SK-N-SH (cell line): ENCODE measurements at regions not wholly inside any gene's neighbourhood (a gene's known extent, or its start where the extent isn't known, plus 50 kb on each side); places are given as distances from the start of the nearest gene placed in this dataset.

ENCODE experiments used
- CTCF ChIA-PET: fragments of 300-600, 350-600 bp; formaldehyde crosslinking; extraction: SDS; loops from one replicate; lab custom pipeline; 2021; lab: Yijun Ruan, JAX
- POLR2A ChIA-PET: fragments of 350-600 bp; sonication (Branson Sonifier 250); formaldehyde crosslinking; extraction: SDS; loops from one replicate; lab custom pipeline; 2020; ENCODE audit warnings: antibody characterized with exemption, inconsistent platforms; lab: Yijun Ruan, JAX
- DNase-seq: peaks from one replicate; pipeline ENCODE4 v3.0.0; 2012
- H2AFZ ChIP-seq: fragments of 200-600 bp; sonication (generic); 2 replicates; pipeline ENCODE4 v1.8.1; 2016; ENCODE audit warnings: antibody characterized with exemption, mild to moderate bottlenecking, low read depth
- H3F3A ChIP-seq: fragments of 200-600 bp; sonication (generic); replicated peaks from 2 replicates; pipeline ENCODE3; 2016; ENCODE audit warnings: antibody characterized with exemption, mild to moderate bottlenecking; ENCODE audit not compliant: insufficient read depth
- H3K27ac ChIP-seq, 2 experiments: fragments of 200-500 bp in 1 of 2; fragments of 200-600 bp in 1 of 2; sonication (Bioruptor generic) in 1 of 2; sonication (generic), shearing (Covaris generic) in 1 of 2; 2 replicates each; pipeline versions ENCODE4 v1.5.1 to v1.6.1; 2014 to 2016; ENCODE audit warnings: low read depth in 2 of 2, inconsistent platforms in 1 of 2, low read length in 1 of 2, mild to moderate bottlenecking in 1 of 2, mixed read lengths in 1 of 2
- H3K27me3 ChIP-seq: fragments of 200-600 bp; sonication (generic), shearing (Covaris generic); 2 replicates; pipeline ENCODE4 v1.6.1; 2016; ENCODE audit warnings: mixed run types; ENCODE audit not compliant: insufficient read depth
- H3K36me3 ChIP-seq, 2 experiments: fragments of 200-500 bp in 1 of 2; fragments of 200-600 bp in 1 of 2; sonication (Bioruptor generic) in 1 of 2; sonication (generic) in 1 of 2; replicated peaks in 1 of 2; 2 replicates each; pipeline versions ENCODE3 to v1.5.1; 2014 to 2016; ENCODE audit warnings: low read length in 1 of 2, mild to moderate bottlenecking in 1 of 2; ENCODE audit not compliant: insufficient read depth in 2 of 2, control insufficient read depth in 1 of 2
- H3K4me1 ChIP-seq, 2 experiments: fragments of 200-500 bp in 1 of 2; fragments of 200-600 bp in 1 of 2; sonication (Bioruptor generic) in 1 of 2; sonication (generic), shearing (Covaris generic) in 1 of 2; 2 replicates each; pipeline versions ENCODE4 v1.5.1 to v1.6.1; 2014 to 2016; ENCODE audit warnings: low read depth in 1 of 2, low read length in 1 of 2, mixed run types in 1 of 2; ENCODE audit not compliant: insufficient read depth in 2 of 2, control insufficient read depth in 1 of 2
- H3K4me2 ChIP-seq: fragments of 200-600 bp; sonication (generic), shearing (Covaris generic); 2 replicates; pipeline ENCODE4 v1.6.1; 2017; ENCODE audit warnings: mixed run types
- H3K4me3 ChIP-seq, 2 experiments: fragments of 200-500 bp in 1 of 2; fragments of 200-600 bp in 1 of 2; sonication (Bioruptor generic) in 1 of 2; sonication (generic), shearing (Covaris generic) in 1 of 2; 2 replicates each; pipeline versions ENCODE4 v1.5.1 to v1.8.1; 2014 to 2016; ENCODE audit warnings: low read depth in 2 of 2, inconsistent platforms in 1 of 2, low read length in 1 of 2, mild to moderate bottlenecking in 1 of 2, mixed read lengths in 1 of 2, moderate library complexity in 1 of 2
- H3K79me2 ChIP-seq: fragments of 200-600 bp; sonication (generic); 2 replicates; pipeline ENCODE4 v1.8.1; 2017; ENCODE audit warnings: mild to moderate bottlenecking; ENCODE audit not compliant: insufficient read depth
- H3K9ac ChIP-seq: fragments of 200-600 bp; sonication (generic); 2 replicates; pipeline ENCODE4 v1.6.1; 2017; ENCODE audit warnings: mixed run types
- H3K9me2 ChIP-seq: fragments of 200-600 bp; sonication (generic); 2 replicates; pipeline ENCODE4 v1.6.1; 2017; ENCODE audit warnings: mixed run types
- H3K9me3 ChIP-seq: fragments of 200-600 bp; sonication (generic); 2 replicates; pipeline ENCODE4 v1.6.1; 2017; ENCODE audit warnings: mixed run types, mild to moderate bottlenecking, moderate library complexity
- H4K20me1 ChIP-seq: fragments of 200-600 bp; sonication (generic); 2 replicates; pipeline ENCODE4 v1.6.1; 2017; ENCODE audit warnings: mild to moderate bottlenecking, mixed run types; ENCODE audit not compliant: insufficient read depth
- CHD2 ChIP-seq: fragments of 150-350 bp; IDR thresholded peaks from 2 replicates; pipeline ENCODE4 v1.6.1; 2018; ENCODE audit warnings: low read length; ENCODE audit not compliant: partially characterized antibody
- EZH2phosphoT487 ChIP-seq: fragments of 200-600 bp; sonication (generic); IDR thresholded peaks from 2 replicates; pipeline ENCODE4 v1.6.1; 2017; ENCODE audit warnings: low read depth, mixed run types, mild to moderate bottlenecking, antibody characterized with exemption, moderate library complexity, borderline replicate concordance
- FOSL2 ChIP-seq: IDR thresholded peaks from 2 replicates; pipeline ENCODE4 v1.4.0; 2012; ENCODE audit warnings: low read depth, mild to moderate bottlenecking, moderate library complexity, borderline replicate concordance
- FOXJ3 ChIP-seq: sonication (generic); formaldehyde crosslinking; IDR thresholded peaks from 2 replicates; pipeline ENCODE4 v1.5.1; 2020; ENCODE audit warnings: mild to moderate bottlenecking, missing genetic modification reagents
- FOXM1 ChIP-seq: IDR thresholded peaks from 2 replicates; pipeline ENCODE4 v1.4.0; 2012; ENCODE audit warnings: low read depth, mild to moderate bottlenecking
- GABPA ChIP-seq: IDR thresholded peaks from 2 replicates; pipeline ENCODE4 v1.4.0; 2012; ENCODE audit warnings: low read depth, mild to moderate bottlenecking
- GATA2 ChIP-seq: sonication (generic); formaldehyde crosslinking; IDR thresholded peaks from 2 replicates; pipeline ENCODE4 v1.5.0; 2020; ENCODE audit warnings: mild to moderate bottlenecking, missing genetic modification reagents
- MEF2A ChIP-seq: IDR thresholded peaks from 2 replicates; pipeline ENCODE4 v1.4.0; 2012; ENCODE audit warnings: low read depth, borderline replicate concordance
- MXI1 ChIP-seq: IDR thresholded peaks from 2 replicates; pipeline ENCODE4 v1.6.1; 2012; ENCODE audit warnings: mild to moderate bottlenecking, low read depth, low read length, improper control_type of control experiment
- NRF1 ChIP-seq: IDR thresholded peaks from 2 replicates; pipeline ENCODE4 v1.6.1; 2012; ENCODE audit warnings: low read depth, mild to moderate bottlenecking, low read length
- POLR2AphosphoS5 ChIP-seq: IDR thresholded peaks from 2 replicates; pipeline ENCODE4 v1.6.1; 2012; ENCODE audit warnings: low read depth, low read length
- RAD21 ChIP-seq: IDR thresholded peaks from 2 replicates; pipeline ENCODE4 v1.6.1; 2012; ENCODE audit warnings: mild to moderate bottlenecking, low read length
- RCOR1 ChIP-seq: fragments of 150-350 bp; IDR thresholded peaks from 2 replicates; pipeline ENCODE4 v1.6.1; 2017; ENCODE audit warnings: antibody characterized with exemption, low read length
- TCF12 ChIP-seq: IDR thresholded peaks from 2 replicates; pipeline ENCODE4 v1.4.0; 2012
- TEAD4 ChIP-seq: IDR thresholded peaks from 2 replicates; pipeline ENCODE4 v1.4.0; 2012; ENCODE audit warnings: mild to moderate bottlenecking, borderline replicate concordance; ENCODE audit not compliant: insufficient read depth
- YY1 ChIP-seq: IDR thresholded peaks from 2 replicates; pipeline ENCODE4 v1.4.0; 2012; ENCODE audit warnings: low read depth, mild to moderate bottlenecking
- WGBS: methylation state at CpG from one replicate; pipeline ENCODE4 v1.1.6; 2017; ENCODE audit warnings: low lambda C conversion rate; 5-methylcytosine and 5-hydroxymethylcytosine counted together
- TF ChIP-seq, protein P1 (sequence below): fragments of 200-600 bp; sonication (generic); IDR thresholded peaks from 2 replicates; pipeline ENCODE4 v1.6.1; 2017; ENCODE audit warnings: antibody characterized with exemption, mild to moderate bottlenecking, moderate library complexity
- TF ChIP-seq, protein P2 (sequence below): IDR thresholded peaks from 2 replicates; pipeline ENCODE4 v1.4.0; 2012; ENCODE audit warnings: low read depth
- TF ChIP-seq, protein P3 (sequence below): IDR thresholded peaks from 2 replicates; pipeline ENCODE4 v1.6.1; 2012; ENCODE audit warnings: mild to moderate bottlenecking, low read depth, low read length, moderate library complexity
- TF ChIP-seq, protein P4 (sequence below): IDR thresholded peaks from 2 replicates; pipeline ENCODE4 v1.4.0; 2012; ENCODE audit warnings: low read depth, borderline replicate concordance

DNA sequence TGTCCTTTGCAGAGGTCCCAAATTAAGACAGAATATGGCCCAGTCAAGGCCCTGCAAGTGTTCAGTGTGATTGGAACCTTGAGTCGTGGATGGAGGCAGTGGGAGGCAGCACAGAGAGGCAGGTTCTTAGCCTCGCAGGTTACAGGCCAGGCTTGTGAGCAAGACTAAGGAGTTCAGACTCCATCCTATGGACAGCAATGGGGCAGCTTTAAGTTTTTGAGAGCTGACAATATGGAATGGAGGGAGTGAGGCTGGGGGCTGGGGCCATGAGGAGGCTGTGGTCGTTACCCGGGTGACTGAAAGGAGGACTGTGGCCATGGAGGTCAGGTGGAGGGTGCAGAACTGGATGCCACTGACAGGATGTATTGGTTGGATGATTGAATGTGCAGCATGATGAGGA is 74.1 kb upstream of the PRR23C start:
- POLR2A ChIA-PET, result no interaction called here
- 45% methylated on average over 4 of the region's 4 CpGs for WGBS
- H3K9ac ChIP-seq, result no peak overlapping the region

DNA sequence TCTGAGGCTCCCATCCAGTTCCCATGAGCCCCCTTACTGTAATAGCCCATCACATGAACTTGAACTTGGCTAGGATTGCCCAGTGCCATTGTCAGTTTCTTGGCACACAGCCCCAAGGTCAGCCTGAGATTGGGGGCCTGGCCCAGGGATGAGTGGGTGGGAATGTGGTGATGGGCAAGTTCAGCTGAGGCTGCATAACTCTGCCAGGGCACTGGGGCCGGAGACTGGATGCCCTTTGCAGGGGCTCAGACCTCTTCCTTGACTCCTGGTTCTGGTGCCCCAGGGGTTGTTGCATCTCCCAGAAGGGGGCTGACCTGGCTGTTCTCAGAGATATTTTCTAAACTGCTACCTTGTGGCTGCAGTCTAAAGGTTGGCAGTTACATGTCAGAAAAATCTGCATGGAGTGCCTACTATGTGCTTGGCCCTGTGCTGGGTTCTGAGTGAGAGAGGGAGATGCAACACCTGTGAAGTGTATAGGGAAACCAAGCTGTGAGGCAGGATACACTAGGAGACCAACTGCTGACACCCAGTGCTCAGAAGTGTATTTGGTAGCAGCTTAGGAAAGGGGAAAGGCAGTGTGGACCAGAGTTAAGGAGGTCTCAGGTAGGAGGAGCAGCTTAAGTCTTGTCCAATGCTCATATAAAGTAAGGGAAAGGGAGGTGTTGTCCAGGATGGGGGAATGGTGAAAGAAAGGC is 74.8 kb upstream of the PRR23C start:
- no peaks in the 10 kb centered on the region for H3K27me3 ChIP-seq
- ChIA-PET POLR2A (no interaction called here), CTCF (interaction anchor here (0.6 to 4.0 kb wide), 4 partner anchors 8 to 354 kb away, joined by 3 to 26 read pairs (median 3); no protein-coding TSS in a partner anchor)
- TF ChIP-seq, protein P1, sequence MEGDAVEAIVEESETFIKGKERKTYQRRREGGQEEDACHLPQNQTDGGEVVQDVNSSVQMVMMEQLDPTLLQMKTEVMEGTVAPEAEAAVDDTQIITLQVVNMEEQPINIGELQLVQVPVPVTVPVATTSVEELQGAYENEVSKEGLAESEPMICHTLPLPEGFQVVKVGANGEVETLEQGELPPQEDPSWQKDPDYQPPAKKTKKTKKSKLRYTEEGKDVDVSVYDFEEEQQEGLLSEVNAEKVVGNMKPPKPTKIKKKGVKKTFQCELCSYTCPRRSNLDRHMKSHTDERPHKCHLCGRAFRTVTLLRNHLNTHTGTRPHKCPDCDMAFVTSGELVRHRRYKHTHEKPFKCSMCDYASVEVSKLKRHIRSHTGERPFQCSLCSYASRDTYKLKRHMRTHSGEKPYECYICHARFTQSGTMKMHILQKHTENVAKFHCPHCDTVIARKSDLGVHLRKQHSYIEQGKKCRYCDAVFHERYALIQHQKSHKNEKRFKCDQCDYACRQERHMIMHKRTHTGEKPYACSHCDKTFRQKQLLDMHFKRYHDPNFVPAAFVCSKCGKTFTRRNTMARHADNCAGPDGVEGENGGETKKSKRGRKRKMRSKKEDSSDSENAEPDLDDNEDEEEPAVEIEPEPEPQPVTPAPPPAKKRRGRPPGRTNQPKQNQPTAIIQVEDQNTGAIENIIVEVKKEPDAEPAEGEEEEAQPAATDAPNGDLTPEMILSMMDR, result no peak
- TF ChIP-seq FOSL2 (no peak), TEAD4 (no peak), GABPA (no peak), MEF2A (no peak), MXI1 (no peak), FOXM1 (no peak), GATA2 (CRISPR knock-in tag) (no peak), RCOR1 (no peak), CHD2 (no peak), RAD21 (no peak), YY1 (no peak), NRF1 (no peak)
- TF ChIP-seq, protein P2, sequence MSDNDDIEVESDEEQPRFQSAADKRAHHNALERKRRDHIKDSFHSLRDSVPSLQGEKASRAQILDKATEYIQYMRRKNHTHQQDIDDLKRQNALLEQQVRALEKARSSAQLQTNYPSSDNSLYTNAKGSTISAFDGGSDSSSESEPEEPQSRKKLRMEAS, result no peak
- TF ChIP-seq, protein P3, sequence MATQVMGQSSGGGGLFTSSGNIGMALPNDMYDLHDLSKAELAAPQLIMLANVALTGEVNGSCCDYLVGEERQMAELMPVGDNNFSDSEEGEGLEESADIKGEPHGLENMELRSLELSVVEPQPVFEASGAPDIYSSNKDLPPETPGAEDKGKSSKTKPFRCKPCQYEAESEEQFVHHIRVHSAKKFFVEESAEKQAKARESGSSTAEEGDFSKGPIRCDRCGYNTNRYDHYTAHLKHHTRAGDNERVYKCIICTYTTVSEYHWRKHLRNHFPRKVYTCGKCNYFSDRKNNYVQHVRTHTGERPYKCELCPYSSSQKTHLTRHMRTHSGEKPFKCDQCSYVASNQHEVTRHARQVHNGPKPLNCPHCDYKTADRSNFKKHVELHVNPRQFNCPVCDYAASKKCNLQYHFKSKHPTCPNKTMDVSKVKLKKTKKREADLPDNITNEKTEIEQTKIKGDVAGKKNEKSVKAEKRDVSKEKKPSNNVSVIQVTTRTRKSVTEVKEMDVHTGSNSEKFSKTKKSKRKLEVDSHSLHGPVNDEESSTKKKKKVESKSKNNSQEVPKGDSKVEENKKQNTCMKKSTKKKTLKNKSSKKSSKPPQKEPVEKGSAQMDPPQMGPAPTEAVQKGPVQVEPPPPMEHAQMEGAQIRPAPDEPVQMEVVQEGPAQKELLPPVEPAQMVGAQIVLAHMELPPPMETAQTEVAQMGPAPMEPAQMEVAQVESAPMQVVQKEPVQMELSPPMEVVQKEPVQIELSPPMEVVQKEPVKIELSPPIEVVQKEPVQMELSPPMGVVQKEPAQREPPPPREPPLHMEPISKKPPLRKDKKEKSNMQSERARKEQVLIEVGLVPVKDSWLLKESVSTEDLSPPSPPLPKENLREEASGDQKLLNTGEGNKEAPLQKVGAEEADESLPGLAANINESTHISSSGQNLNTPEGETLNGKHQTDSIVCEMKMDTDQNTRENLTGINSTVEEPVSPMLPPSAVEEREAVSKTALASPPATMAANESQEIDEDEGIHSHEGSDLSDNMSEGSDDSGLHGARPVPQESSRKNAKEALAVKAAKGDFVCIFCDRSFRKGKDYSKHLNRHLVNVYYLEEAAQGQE, result no peak
- TF ChIP-seq, protein P4, sequence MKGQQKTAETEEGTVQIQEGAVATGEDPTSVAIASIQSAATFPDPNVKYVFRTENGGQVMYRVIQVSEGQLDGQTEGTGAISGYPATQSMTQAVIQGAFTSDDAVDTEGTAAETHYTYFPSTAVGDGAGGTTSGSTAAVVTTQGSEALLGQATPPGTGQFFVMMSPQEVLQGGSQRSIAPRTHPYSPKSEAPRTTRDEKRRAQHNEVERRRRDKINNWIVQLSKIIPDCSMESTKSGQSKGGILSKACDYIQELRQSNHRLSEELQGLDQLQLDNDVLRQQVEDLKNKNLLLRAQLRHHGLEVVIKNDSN, result no peak
- no peaks in the 10 kb centered on the region for H3K36me3 ChIP-seq
- H3K9me3 ChIP-seq, result no peaks in the 10 kb centered on the region
- DNase-seq, result no peak
- H3K27ac ChIP-seq, result no peak overlapping the region
- H3F3A ChIP-seq, result no peaks in the 10 kb centered on the region
- no peaks in the 10 kb centered on the region for H4K20me1 ChIP-seq
- no peak overlapping the region for H2AFZ ChIP-seq
- H3K79me2 ChIP-seq, result no peaks in the 10 kb centered on the region
- WGBS, result no CpG with 5 or more reads among the region's 1 CpG
- no peaks in the 10 kb centered on the region for H3K9me2 ChIP-seq
- H3K4me3 ChIP-seq, result no peak overlapping the region
- H3K4me1 ChIP-seq, result no peaks in the 10 kb centered on the region
- no peak overlapping the region for H3K9ac ChIP-seq
- H3K4me2 ChIP-seq, result no peak overlapping the region

More for the DNA sequence above, 74.1 kb upstream of the PRR23C start:
- CTCF ChIA-PET, result interaction anchor here (1.0 to 1.2 kb wide), 2 partner anchors 9 to 210 kb away, joined by 3 to 5 read pairs; no protein-coding TSS in a partner anchor
- Histone ChIP-seq H3K9me2 (no peaks in the 10 kb centered on the region), H3K27me3 (no peaks in the 10 kb centered on the region), H3K4me3 (no peak overlapping the region), H4K20me1 (no peaks in the 10 kb centered on the region), H3K36me3 (no peaks in the 10 kb centered on the region), H3K9me3 (no peaks in the 10 kb centered on the region), H3K4me2 (no peak overlapping the region), H3K27ac (no peak overlapping the region), H3K4me1 (no peaks in the 10 kb centered on the region), H3K79me2 (no peaks in the 10 kb centered on the region), H2AFZ (no peak overlapping the region), H3F3A (no peaks in the 10 kb centered on the region)
- no peak for DNase-seq
- TF ChIP-seq EZH2phosphoT487 (no peak), RCOR1 (no peak), YY1 (no peak), CHD2 (no peak), FOXJ3 (CRISPR knock-in tag) (no peak), POLR2AphosphoS5 (no peak), TCF12 (no peak)
